ENCODE measurements at regions not wholly inside any gene's neighbourhood (a gene's known extent, or its start where the extent isn't known, plus 50 kb on each side); places are given as distances from the start of the nearest gene placed in this dataset.

GRCh38 chr2:12035956-12036639 lies 289.7 kb downstream of the LPIN1 start:
- TF ChIP-seq CTCF (IDR thresholded peaks at IDR 0.05; ENCODE audit: insufficient read depth, low read length, poor library complexity, severe bottlenecking) = no peak

GRCh38 chr2:12036640-12036983 lies 290.2 kb downstream of the LPIN1 start:
- DNase-seq (ENCODE audit: low read depth) = no peak
- Histone ChIP-seq H3K4me3 (ENCODE audit: low read depth, low read length) (no peak overlapping the region), H3K27me3 (ENCODE audit: control insufficient read depth, insufficient read depth, low read length) (no peaks in the 10 kb centered on the region), H3K36me3 (ENCODE audit: control insufficient read depth, insufficient read depth, low read length) (no peaks in the 10 kb centered on the region)
- no peak for TF ChIP-seq CTCF (IDR thresholded peaks at IDR 0.05; ENCODE audit: insufficient read depth, low read length, poor library complexity, severe bottlenecking)

More at GRCh38 chr2:12035956-12036639, 289.7 kb downstream of the LPIN1 start:
- Histone ChIP-seq H3K4me3 (ENCODE audit: low read depth, low read length) (no peak overlapping the region), H3K27me3 (ENCODE audit: control insufficient read depth, insufficient read depth, low read length) (no peaks in the 10 kb centered on the region), H3K36me3 (ENCODE audit: control insufficient read depth, insufficient read depth, low read length) (no peaks in the 10 kb centered on the region)
- no peak for DNase-seq (ENCODE audit: low read depth)

- Histone ChIP-seq H3K36me3 (ENCODE audit: control insufficient read depth, insufficient read depth, low read length) (no peaks in the 10 kb centered on the region), H3K27me3 (ENCODE audit: control insufficient read depth, insufficient read depth, low read length) (no peaks in the 10 kb centered on the region), H3K4me3 (ENCODE audit: low read depth, low read length) (no peak overlapping the region)
- no peak for DNase-seq (ENCODE audit: low read depth)
- TF ChIP-seq CTCF (IDR thresholded peaks at IDR 0.05; ENCODE audit: insufficient read depth, low read length, poor library complexity, severe bottlenecking) = no peak
Measured at GRCh38 chr2:12037301-12037700, 290.9 kb downstream of the LPIN1 start.

GRCh38 chr2:12041236-12041635 lies 294.8 kb downstream of the LPIN1 start:
- Histone ChIP-seq H3K36me3 (ENCODE audit: control insufficient read depth, insufficient read depth, low read length) (no peaks in the 10 kb centered on the region), H3K27me3 (ENCODE audit: control insufficient read depth, insufficient read depth, low read length) (no peaks in the 10 kb centered on the region), H3K4me3 (ENCODE audit: low read depth, low read length) (no peak overlapping the region)
- TF ChIP-seq CTCF (IDR thresholded peaks at IDR 0.05; ENCODE audit: insufficient read depth, low read length, poor library complexity, severe bottlenecking) = no peak
- no peak for DNase-seq (ENCODE audit: low read depth)

- H3K4me3 ChIP-seq (ENCODE audit: low read depth, low read length) = no peak overlapping the region
- no peak for TF ChIP-seq CTCF (IDR thresholded peaks at IDR 0.05; ENCODE audit: insufficient read depth, low read length, poor library complexity, severe bottlenecking)
- no peaks in the 10 kb centered on the region for H3K27me3 ChIP-seq (ENCODE audit: control insufficient read depth, insufficient read depth, low read length)
- no peak for DNase-seq (ENCODE audit: low read depth)
- H3K36me3 ChIP-seq (ENCODE audit: control insufficient read depth, insufficient read depth, low read length) = no peaks in the 10 kb centered on the region
Measured at GRCh38 chr2:12043131-12043530, 296.7 kb downstream of the LPIN1 start.

DNA sequence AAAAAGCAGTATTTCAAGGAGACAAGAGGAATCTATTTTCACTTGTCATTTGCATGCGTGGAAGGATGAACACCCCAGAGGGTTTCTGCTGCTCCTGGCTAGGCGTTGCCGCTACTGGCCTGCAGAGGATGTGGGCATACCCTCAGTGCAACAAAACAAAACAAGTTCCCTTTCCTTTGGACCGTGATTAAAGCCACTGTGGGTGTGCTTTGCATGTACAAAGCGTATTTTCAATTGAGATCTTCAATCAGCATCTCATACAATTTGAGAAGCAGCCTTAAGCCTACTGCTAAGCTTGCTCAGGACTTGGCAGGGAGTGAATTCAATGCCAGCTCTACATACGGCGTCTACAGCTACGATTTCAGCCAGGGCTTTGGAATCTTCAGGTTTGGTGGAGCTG lies 298.4 kb downstream of the LPIN1 start:
- TF ChIP-seq CTCF (IDR thresholded peaks at IDR 0.05; ENCODE audit: insufficient read depth, low read length, poor library complexity, severe bottlenecking) = no peak

More for the DNA sequence above, 298.4 kb downstream of the LPIN1 start:
- DNase-seq (ENCODE audit: low read depth) = no peak
- Histone ChIP-seq H3K36me3 (ENCODE audit: control insufficient read depth, insufficient read depth, low read length) (no peaks in the 10 kb centered on the region), H3K4me3 (ENCODE audit: low read depth, low read length) (no peak overlapping the region), H3K27me3 (ENCODE audit: control insufficient read depth, insufficient read depth, low read length) (no peaks in the 10 kb centered on the region)
